Activated B cell treated with CpG ODN at 0.5 μM for 24 hours (primary cell): ENCODE measurements at regions not wholly inside any gene's neighbourhood (a gene's known extent, or its start where the extent isn't known, plus 50 kb on each side); places are given as distances from the start of the nearest gene placed in this dataset.
A peak's percentile ranks its signal among the peaks of the same experiment; 100 is the strongest.

Source experiments
- ATAC-seq: fragments of 200-7000 bp; cut with Tn5 transposase; one replicate; pipeline ENCODE4 v1.10.0; 2021; ENCODE audit warnings: low read depth, mild to moderate bottlenecking, moderate library complexity
- CTCF ChIA-PET: fragments of 350-600 bp; sonication (Branson Sonifier 250); formaldehyde crosslinking; loops from one replicate; lab custom pipeline; 2021; ENCODE audit warnings: antibody characterized with exemption; lab: Charles Lee
- POLR2A ChIA-PET: fragments of 350-600 bp; sonication (Branson Sonifier 250); formaldehyde crosslinking; loops from one replicate; lab custom pipeline; 2021; ENCODE audit warnings: antibody characterized with exemption; lab: Charles Lee
- DNase-seq: peaks from one replicate; pipeline ENCODE4 v3.0.0; 2022
- H3K27ac Mint-ChIP-seq: one replicate; pipeline ENCODE4 v1.8.0; 2020; ENCODE audit warnings: mixed read lengths
- H3K27me3 Mint-ChIP-seq: one replicate; pipeline ENCODE4 v1.8.0; 2021; ENCODE audit warnings: mixed read lengths
- H3K36me3 Mint-ChIP-seq: one replicate; pipeline ENCODE4 v1.8.0; 2021; ENCODE audit warnings: low read depth, mixed read lengths
- H3K4me1 Mint-ChIP-seq: one replicate; pipeline ENCODE4 v1.8.0; 2021; ENCODE audit warnings: mixed read lengths
- H3K4me3 Mint-ChIP-seq: one replicate; pipeline ENCODE4 v1.8.0; 2020; ENCODE audit warnings: mild to moderate bottlenecking, mixed read lengths
- H3K9me3 Mint-ChIP-seq: one replicate; pipeline ENCODE4 v1.8.0; 2020; ENCODE audit warnings: mixed read lengths
- CTCF ChIP-seq: fragments of 200-600 bp; IDR thresholded peaks from one replicate; pipeline ENCODE4 v1.8.0; 2022; ENCODE audit warnings: antibody characterized with exemption, mild to moderate bottlenecking
- intact Hi-C: fragments of 100-400 bp; cut with micrococcal nuclease; formaldehyde crosslinking; loops from one replicate; pipeline ENCODE4 v1.15.1; 2024

- H3K4me1 Mint-ChIP-seq: peaks cover 37% of the 10 kb centered on the region
- TF ChIP-seq CTCF: no peak
Measured at GRCh38 chr6:131363947-131364834, 208.8 kb upstream of the ARG1 start.

GRCh38 chr6:131366223-131366622 is 206.8 kb upstream of the ARG1 start:
- intact Hi-C loops: no loop called here
- no peaks in the 10 kb centered on the region for H3K27me3 Mint-ChIP-seq
- H3K9me3 Mint-ChIP-seq: no peaks in the 10 kb centered on the region
- TF ChIP-seq CTCF: no peak
- no peak for DNase-seq
- CTCF ChIA-PET: no interaction called here
- no peak overlapping the region for H3K4me3 Mint-ChIP-seq
- H3K36me3 Mint-ChIP-seq: no peaks in the 10 kb centered on the region
- no peak for ATAC-seq
- POLR2A ChIA-PET: no interaction called here
- H3K4me1 Mint-ChIP-seq: peaks cover 45% of the 10 kb centered on the region
- no peak overlapping the region for H3K27ac Mint-ChIP-seq

More at GRCh38 chr6:131363947-131364834, 208.8 kb upstream of the ARG1 start:
- H3K27me3 Mint-ChIP-seq: no peaks in the 10 kb centered on the region
- ChIA-PET POLR2A (no interaction called here), CTCF (no interaction called here)
- no peaks in the 10 kb centered on the region for H3K36me3 Mint-ChIP-seq
- H3K27ac Mint-ChIP-seq: no peak overlapping the region
- no peak for DNase-seq
- H3K9me3 Mint-ChIP-seq: no peaks in the 10 kb centered on the region
- H3K4me3 Mint-ChIP-seq: no peak overlapping the region
- intact Hi-C loops: no loop called here
- ATAC-seq: no peak

- ChIA-PET POLR2A (no interaction called here), CTCF (no interaction called here)
- no peak for DNase-seq
- intact Hi-C loops: no loop called here
- no peak overlapping the region for H3K4me3 Mint-ChIP-seq
- ATAC-seq: no peak
- no peaks in the 10 kb centered on the region for H3K27me3 Mint-ChIP-seq
- H3K36me3 Mint-ChIP-seq: no peaks in the 10 kb centered on the region
- H3K27ac Mint-ChIP-seq: no peak overlapping the region
- TF ChIP-seq CTCF: no peak
- peaks cover 45% of the 10 kb centered on the region for H3K4me1 Mint-ChIP-seq
- no peaks in the 10 kb centered on the region for H3K9me3 Mint-ChIP-seq
Measured at GRCh38 chr6:131367206-131367873, 205.7 kb upstream of the ARG1 start.

GRCh38 chr6:131368198-131368911 is 204.7 kb upstream of the ARG1 start:
- Mint-ChIP-seq H3K36me3 (no peaks in the 10 kb centered on the region), H3K9me3 (no peaks in the 10 kb centered on the region), H3K4me3 (peak overlapping the region; percentile 72), H3K4me1 (peaks cover 45% of the 10 kb centered on the region), H3K27ac (peak overlapping the region; percentile 85), H3K27me3 (no peaks in the 10 kb centered on the region)
- ChIA-PET POLR2A (no interaction called here), CTCF (no interaction called here)
- ATAC-seq (peak; percentile 25), DNase-seq (peak; percentile 19)
- no peak for TF ChIP-seq CTCF
- intact Hi-C loops: loop anchor here (1.0 kb wide), 1 partner anchor 92 kb away; no protein-coding TSS in a partner anchor

- no peak for ATAC-seq
- Mint-ChIP-seq H3K27me3 (no peaks in the 10 kb centered on the region), H3K27ac (no peak overlapping the region), H3K4me3 (no peak overlapping the region), H3K9me3 (no peaks in the 10 kb centered on the region), H3K4me1 (peaks cover 26% of the 10 kb centered on the region), H3K36me3 (no peaks in the 10 kb centered on the region)
- CTCF ChIA-PET: no interaction called here
- no peak for DNase-seq
- TF ChIP-seq CTCF: no peak
- POLR2A ChIA-PET: no interaction called here
- intact Hi-C loops: no loop called here
Measured at GRCh38 chr6:131372535-131372934, 200.5 kb upstream of the ARG1 start.
